Hematopoietic multipotent progenitor cell treated with erythropoietin and hydrocortisone succinate and interleukin-3 and kit ligand, for 8 days (in vitro differentiated cells): ENCODE measurements at regions not wholly inside any gene's neighbourhood (a gene's known extent, or its start where the extent isn't known, plus 50 kb on each side); places are given as distances from the start of the nearest gene placed in this dataset.

Experiments
- DNase-seq: peaks from one replicate; pipeline ENCODE4 v3.0.0-alpha.2; 2015

- no peak for DNase-seq
Observed at GRCh38 chr3:3627114-3627513, 172.1 kb upstream of the LRRN1 start.

GRCh38 chr3:3625544-3626271 lies 173.5 kb upstream of the LRRN1 start:
- DNase-seq = no peak

- DNase-seq = no peak
Observed at GRCh38 chr3:3619815-3620214, 179.4 kb upstream of the LRRN1 start.

- DNase-seq = no peak
Observed at GRCh38 chr3:3618623-3619022, 180.6 kb upstream of the LRRN1 start.

- no peak for DNase-seq
Observed at GRCh38 chr3:3615533-3615932, 183.7 kb upstream of the LRRN1 start.

GRCh38 chr3:3610581-3611298 lies 188.5 kb upstream of the LRRN1 start:
- DNase-seq = no peak

GRCh38 chr3:3606321-3606720 lies 192.9 kb upstream of the LRRN1 start:
- no peak for DNase-seq

GRCh38 chr3:3605226-3605625 lies 194.0 kb upstream of the LRRN1 start:
- no peak for DNase-seq

GRCh38 chr3:3603351-3603750 lies 195.9 kb upstream of the LRRN1 start:
- DNase-seq = no peak

GRCh38 chr3:3600665-3601340 lies 198.4 kb upstream of the LRRN1 start:
- no peak for DNase-seq

GRCh38 chr3:3599016-3599415 lies 200.2 kb upstream of the LRRN1 start:
- no peak for DNase-seq

GRCh38 chr3:3594986-3595385 lies 204.2 kb upstream of the LRRN1 start:
- DNase-seq = no peak

- DNase-seq = peak; percentile 18
Observed at GRCh38 chr3:3589715-3590130, 209.5 kb upstream of the LRRN1 start.

GRCh38 chr3:3587647-3587972 lies 211.6 kb upstream of the LRRN1 start:
- no peak for DNase-seq

GRCh38 chr3:3586843-3587646 lies 212.2 kb upstream of the LRRN1 start:
- no peak for DNase-seq

GRCh38 chr3:3586336-3586735 lies 212.9 kb upstream of the LRRN1 start:
- DNase-seq = no peak

- no peak for DNase-seq
Observed at GRCh38 chr3:3579658-3580057, 219.6 kb upstream of the LRRN1 start.

GRCh38 chr3:3578718-3579117 lies 220.5 kb upstream of the LRRN1 start:
- DNase-seq = no peak

GRCh38 chr3:3577823-3578222 lies 221.4 kb upstream of the LRRN1 start:
- no peak for DNase-seq

GRCh38 chr3:3573341-3573740 lies 225.9 kb upstream of the LRRN1 start:
- no peak for DNase-seq

- no peak for DNase-seq
Observed at GRCh38 chr3:3560591-3561311, 238.5 kb upstream of the LRRN1 start.

GRCh38 chr3:3559786-3560185 lies 239.4 kb upstream of the LRRN1 start:
- no peak for DNase-seq

- DNase-seq = no peak
Observed at GRCh38 chr3:3556078-3556477, 243.2 kb upstream of the LRRN1 start.
